Astrocyte of the cerebellum (primary cell): ENCODE measurements at regions not wholly inside any gene's neighbourhood (a gene's known extent, or its start where the extent isn't known, plus 50 kb on each side); places are given as distances from the start of the nearest gene placed in this dataset.

ENCODE experiments used
- DNase-seq: peaks from one replicate; pipeline ENCODE4 v3.0.0-alpha.2; 2011; ENCODE audit warnings: low read depth
- H3K4me3 ChIP-seq: 2 replicates; pipeline ENCODE4 v1.5.1; 2011; ENCODE audit warnings: mild to moderate bottlenecking, low read depth, low read length, moderate library complexity
- CTCF ChIP-seq: IDR thresholded peaks from 2 replicates; pipeline ENCODE4 v1.5.1; 2012; ENCODE audit warnings: low read length, low read depth, moderate library complexity, mild to moderate bottlenecking; ENCODE audit errors: missing control alignments
- in situ Hi-C: cut with HindIII; loops from 2 replicates; pipeline ENCODE4 v1.10.0; 2017; ENCODE audit warnings: low sequenced_read_pairs

- in situ Hi-C loops: no loop called here
- no peak overlapping the region for H3K4me3 ChIP-seq
- TF ChIP-seq CTCF: no peak
- no peak for DNase-seq
Measured at GRCh38 chr9:89848060-89849040, 243.5 kb downstream of the GADD45G start.

GRCh38 chr9:89849096-89849495, 244.3 kb downstream of the GADD45G start:
- no peak for TF ChIP-seq CTCF
- in situ Hi-C loops: no loop called here

GRCh38 chr9:89850153-89850552, 245.3 kb downstream of the GADD45G start:
- in situ Hi-C loops: no loop called here
- no peak overlapping the region for H3K4me3 ChIP-seq
- no peak for TF ChIP-seq CTCF
- no peak for DNase-seq

More at GRCh38 chr9:89849096-89849495, 244.3 kb downstream of the GADD45G start:
- H3K4me3 ChIP-seq: no peak overlapping the region
- no peak for DNase-seq

GRCh38 chr9:89850631-89851325, 246.0 kb downstream of the GADD45G start:
- DNase-seq: peak; percentile 9
- in situ Hi-C loops: no loop called here
- TF ChIP-seq CTCF: no peak
- H3K4me3 ChIP-seq: no peak overlapping the region

- in situ Hi-C loops: no loop called here
- H3K4me3 ChIP-seq: no peak overlapping the region
- no peak for DNase-seq
- TF ChIP-seq CTCF: no peak
Measured at GRCh38 chr9:89853161-89853560, 248.3 kb downstream of the GADD45G start.

GRCh38 chr9:89853931-89854330, 249.1 kb downstream of the GADD45G start:
- no peak for TF ChIP-seq CTCF
- in situ Hi-C loops: no loop called here
- H3K4me3 ChIP-seq: no peak overlapping the region
- DNase-seq: no peak
